ENCODE measurements at regions not wholly inside any gene's neighbourhood (a gene's known extent, or its start where the extent isn't known, plus 50 kb on each side); places are given as distances from the start of the nearest gene placed in this dataset.

DNA sequence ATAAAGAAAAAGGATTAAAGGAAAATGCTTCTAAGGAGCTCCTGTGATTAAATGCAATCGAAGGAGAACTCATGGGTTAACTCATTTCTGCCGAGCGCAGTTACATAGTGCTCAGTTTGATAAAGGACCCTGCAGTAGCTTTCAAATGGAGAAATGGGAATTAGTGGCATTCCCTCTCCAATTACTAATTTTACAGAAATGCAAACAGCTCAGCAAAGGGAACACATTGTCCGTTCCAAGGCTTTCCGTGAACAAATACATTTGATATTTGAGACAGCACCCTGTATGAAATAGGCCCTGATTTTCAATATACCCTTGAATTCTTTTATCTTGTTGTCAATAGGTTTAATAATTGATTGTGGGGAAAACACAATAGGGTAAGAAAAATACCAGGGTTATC is 375.9 kb upstream of the TSHZ2 start:
- TF ChIP-seq, protein P1, sequence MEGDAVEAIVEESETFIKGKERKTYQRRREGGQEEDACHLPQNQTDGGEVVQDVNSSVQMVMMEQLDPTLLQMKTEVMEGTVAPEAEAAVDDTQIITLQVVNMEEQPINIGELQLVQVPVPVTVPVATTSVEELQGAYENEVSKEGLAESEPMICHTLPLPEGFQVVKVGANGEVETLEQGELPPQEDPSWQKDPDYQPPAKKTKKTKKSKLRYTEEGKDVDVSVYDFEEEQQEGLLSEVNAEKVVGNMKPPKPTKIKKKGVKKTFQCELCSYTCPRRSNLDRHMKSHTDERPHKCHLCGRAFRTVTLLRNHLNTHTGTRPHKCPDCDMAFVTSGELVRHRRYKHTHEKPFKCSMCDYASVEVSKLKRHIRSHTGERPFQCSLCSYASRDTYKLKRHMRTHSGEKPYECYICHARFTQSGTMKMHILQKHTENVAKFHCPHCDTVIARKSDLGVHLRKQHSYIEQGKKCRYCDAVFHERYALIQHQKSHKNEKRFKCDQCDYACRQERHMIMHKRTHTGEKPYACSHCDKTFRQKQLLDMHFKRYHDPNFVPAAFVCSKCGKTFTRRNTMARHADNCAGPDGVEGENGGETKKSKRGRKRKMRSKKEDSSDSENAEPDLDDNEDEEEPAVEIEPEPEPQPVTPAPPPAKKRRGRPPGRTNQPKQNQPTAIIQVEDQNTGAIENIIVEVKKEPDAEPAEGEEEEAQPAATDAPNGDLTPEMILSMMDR (IDR thresholded peaks at IDR 0.05; ENCODE audit: low read depth, low read length) = no peak

DNA sequence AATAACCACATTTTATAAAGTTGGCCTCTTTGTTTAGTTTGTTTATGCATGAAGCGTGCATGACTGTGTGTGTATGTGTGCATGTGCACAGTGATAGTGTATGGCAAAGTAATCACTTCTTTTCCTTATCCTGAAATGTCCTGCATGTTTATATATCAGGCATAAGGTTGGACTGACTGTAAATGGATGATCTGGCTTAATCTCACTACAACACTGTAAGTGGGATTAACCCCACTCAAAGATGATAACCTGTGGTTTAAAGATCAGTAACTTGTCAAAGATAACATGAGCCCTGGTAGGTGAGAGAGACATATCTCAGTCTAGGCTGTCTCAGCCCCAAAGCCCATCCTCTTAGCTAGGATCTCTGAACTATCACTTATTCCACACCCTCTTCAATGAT is 376.6 kb upstream of the TSHZ2 start:
- DNase-seq (ENCODE audit: low read depth in 2 of 2) = no peak
- H3K4me3 ChIP-seq (replicated peaks in 1 of 2; ENCODE audit: low read depth in 2 of 2, low read length in 2 of 2) = no peak overlapping the region
- TF ChIP-seq, protein P1 (IDR thresholded peaks at IDR 0.05; ENCODE audit: low read depth, low read length) = no peak

More for the DNA sequence above, 375.9 kb upstream of the TSHZ2 start:
- DNase-seq (ENCODE audit: low read depth in 2 of 2) = no peak
- H3K4me3 ChIP-seq (replicated peaks in 1 of 2; ENCODE audit: low read depth in 2 of 2, low read length in 2 of 2) = no peak overlapping the region

DNA sequence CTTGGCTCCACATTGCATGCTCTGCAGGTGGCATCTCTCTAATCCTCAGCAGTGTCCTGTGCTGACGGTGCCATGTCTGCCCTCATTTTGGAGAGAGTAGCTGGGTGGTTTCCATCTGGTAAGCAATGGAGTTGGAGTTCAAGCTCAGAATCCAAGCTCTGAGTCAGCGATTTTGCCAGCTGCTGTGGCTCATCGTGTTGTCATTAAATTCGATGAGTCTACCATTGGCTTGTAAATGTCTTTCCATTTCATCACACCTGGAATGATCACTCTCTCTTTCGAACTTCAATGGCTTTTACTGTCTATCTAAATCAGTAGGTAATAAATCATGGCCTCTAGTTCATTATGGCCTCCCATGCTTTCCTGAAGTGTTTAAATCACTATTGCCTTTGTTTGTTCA is 378.5 kb upstream of the TSHZ2 start:
- TF ChIP-seq, protein P1 (IDR thresholded peaks at IDR 0.05; ENCODE audit: low read depth, low read length) = no peak
- no peak for DNase-seq (ENCODE audit: low read depth in 2 of 2)
- H3K4me3 ChIP-seq (replicated peaks in 1 of 2; ENCODE audit: low read depth in 2 of 2, low read length in 2 of 2) = no peak overlapping the region

- DNase-seq (ENCODE audit: low read depth in 2 of 2) = no peak
- TF ChIP-seq, protein P1 (IDR thresholded peaks at IDR 0.05; ENCODE audit: low read depth, low read length) = no peak
- no peak overlapping the region for H3K4me3 ChIP-seq (replicated peaks in 1 of 2; ENCODE audit: low read depth in 2 of 2, low read length in 2 of 2)
Measured at GRCh38 chr20:52592567-52592966, 379.6 kb upstream of the TSHZ2 start.

GRCh38 chr20:52590100-52590499 is 382.1 kb upstream of the TSHZ2 start:
- no peak overlapping the region for H3K4me3 ChIP-seq (replicated peaks in 1 of 2; ENCODE audit: low read depth in 2 of 2, low read length in 2 of 2)
- TF ChIP-seq, protein P1 (IDR thresholded peaks at IDR 0.05; ENCODE audit: low read depth, low read length) = no peak
- no peak for DNase-seq (ENCODE audit: low read depth in 2 of 2)

- TF ChIP-seq, protein P1 (IDR thresholded peaks at IDR 0.05; ENCODE audit: low read depth, low read length) = no peak
- DNase-seq (ENCODE audit: low read depth in 2 of 2) = no peak
- H3K4me3 ChIP-seq (replicated peaks in 1 of 2; ENCODE audit: low read depth in 2 of 2, low read length in 2 of 2) = no peak overlapping the region
Measured at GRCh38 chr20:52589251-52589812, 382.8 kb upstream of the TSHZ2 start.

GRCh38 chr20:52586660-52587059 is 385.5 kb upstream of the TSHZ2 start:
- TF ChIP-seq, protein P1 (IDR thresholded peaks at IDR 0.05; ENCODE audit: low read depth, low read length) = no peak
- H3K4me3 ChIP-seq (replicated peaks in 1 of 2; ENCODE audit: low read depth in 2 of 2, low read length in 2 of 2) = no peak overlapping the region
- DNase-seq (ENCODE audit: low read depth in 2 of 2) = no peak
